ENCODE measurements at regions not wholly inside any gene's neighbourhood (a gene's known extent, or its start where the extent isn't known, plus 50 kb on each side); places are given as distances from the start of the nearest gene placed in this dataset.
A peak's percentile ranks its signal among the peaks of the same experiment; 100 is the strongest.

- peak; percentile 75 for TF ChIP-seq CTCF (conservative IDR thresholded peaks at IDR 0.05; ENCODE audit: low read depth, low read length)
- peak; percentile 58 for DNase-seq (ENCODE audit: low read depth)
- H3K4me3 ChIP-seq (ENCODE audit: low read depth, low read length), result no peak overlapping the region
Observed at GRCh38 chr3:102529452-102529851, 94.6 kb downstream of the ZPLD1 start.

- no peak overlapping the region for H3K4me3 ChIP-seq (ENCODE audit: low read depth, low read length)
- peak; percentile 50 for DNase-seq (ENCODE audit: low read depth)
- no peak for TF ChIP-seq CTCF (conservative IDR thresholded peaks at IDR 0.05; ENCODE audit: low read depth, low read length)
Observed at GRCh38 chr3:102530415-102531181, 95.8 kb downstream of the ZPLD1 start.

- no peak overlapping the region for H3K4me3 ChIP-seq (ENCODE audit: low read depth, low read length)
- no peak for TF ChIP-seq CTCF (conservative IDR thresholded peaks at IDR 0.05; ENCODE audit: low read depth, low read length)
- DNase-seq (ENCODE audit: low read depth), result no peak
Observed at GRCh38 chr3:102531686-102532085, 96.9 kb downstream of the ZPLD1 start.

GRCh38 chr3:102532901-102533300 is 98.1 kb downstream of the ZPLD1 start:
- DNase-seq (ENCODE audit: low read depth), result peak; percentile 19
- TF ChIP-seq CTCF (conservative IDR thresholded peaks at IDR 0.05; ENCODE audit: low read depth, low read length), result no peak
- H3K4me3 ChIP-seq (ENCODE audit: low read depth, low read length), result no peak overlapping the region

- TF ChIP-seq CTCF (conservative IDR thresholded peaks at IDR 0.05; ENCODE audit: low read depth, low read length), result no peak
- H3K4me3 ChIP-seq (ENCODE audit: low read depth, low read length), result no peak overlapping the region
- DNase-seq (ENCODE audit: low read depth), result no peak
Observed at GRCh38 chr3:102533784-102534183, 99.0 kb downstream of the ZPLD1 start.

GRCh38 chr3:102536456-102536855 is 101.6 kb downstream of the ZPLD1 start:
- peak; percentile 60 for TF ChIP-seq CTCF (conservative IDR thresholded peaks at IDR 0.05; ENCODE audit: low read depth, low read length)
- no peak overlapping the region for H3K4me3 ChIP-seq (ENCODE audit: low read depth, low read length)
- peak; percentile 66 for DNase-seq (ENCODE audit: low read depth)

- no peak for TF ChIP-seq CTCF (conservative IDR thresholded peaks at IDR 0.05; ENCODE audit: low read depth, low read length)
- DNase-seq (ENCODE audit: low read depth), result no peak
- no peak overlapping the region for H3K4me3 ChIP-seq (ENCODE audit: low read depth, low read length)
Observed at GRCh38 chr3:102537123-102537522, 102.3 kb downstream of the ZPLD1 start.
